NT2/D1 (cell line): ENCODE measurements at regions not wholly inside any gene's neighbourhood (a gene's known extent, or its start where the extent isn't known, plus 50 kb on each side); places are given as distances from the start of the nearest gene placed in this dataset.

Experiments
- YY1 ChIP-seq: IDR thresholded peaks from 2 replicates; pipeline ENCODE4 v1.6.1; 2011; ENCODE audit not compliant: insufficient read length, insufficient read depth
- ZNF274 ChIP-seq: IDR thresholded peaks from 2 replicates; pipeline ENCODE4 v1.6.1; 2011; ENCODE audit warnings: mild to moderate bottlenecking, low read depth, low read length

DNA sequence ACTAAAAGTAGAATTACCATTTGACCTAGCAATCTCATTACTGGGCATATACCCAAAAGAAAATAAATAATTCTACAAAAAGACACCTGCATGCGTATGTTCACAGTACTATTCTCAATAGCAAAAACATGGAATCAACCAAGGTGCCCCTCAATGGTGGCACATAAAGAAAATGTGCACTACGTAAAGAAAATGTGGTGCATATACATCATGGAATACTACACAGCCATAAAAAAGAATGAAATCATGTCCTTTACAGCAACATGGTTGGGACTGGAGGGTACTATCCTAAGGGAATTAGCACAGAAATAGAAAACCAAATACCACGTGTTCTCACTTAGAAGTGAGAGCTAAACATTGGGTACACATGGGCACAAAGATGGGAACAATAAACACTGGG lies 250.7 kb upstream of the TNP1 start:
- TF ChIP-seq ZNF274 (no peak), YY1 (no peak)
